ENCODE measurements at regions not wholly inside any gene's neighbourhood (a gene's known extent, or its start where the extent isn't known, plus 50 kb on each side); places are given as distances from the start of the nearest gene placed in this dataset.

GRCh38 chr1:101122452-101123166 is 97.0 kb upstream of the DPH5 start:
- TF ChIP-seq POLR2A (IDR thresholded peaks at IDR 0.05; ENCODE audit: low read depth) (no peak), POLR2AphosphoS5 (IDR thresholded peaks at IDR 0.05) (no peak), EP300 (IDR thresholded peaks at IDR 0.05) (no peak)
- TF ChIP-seq, protein P1, sequence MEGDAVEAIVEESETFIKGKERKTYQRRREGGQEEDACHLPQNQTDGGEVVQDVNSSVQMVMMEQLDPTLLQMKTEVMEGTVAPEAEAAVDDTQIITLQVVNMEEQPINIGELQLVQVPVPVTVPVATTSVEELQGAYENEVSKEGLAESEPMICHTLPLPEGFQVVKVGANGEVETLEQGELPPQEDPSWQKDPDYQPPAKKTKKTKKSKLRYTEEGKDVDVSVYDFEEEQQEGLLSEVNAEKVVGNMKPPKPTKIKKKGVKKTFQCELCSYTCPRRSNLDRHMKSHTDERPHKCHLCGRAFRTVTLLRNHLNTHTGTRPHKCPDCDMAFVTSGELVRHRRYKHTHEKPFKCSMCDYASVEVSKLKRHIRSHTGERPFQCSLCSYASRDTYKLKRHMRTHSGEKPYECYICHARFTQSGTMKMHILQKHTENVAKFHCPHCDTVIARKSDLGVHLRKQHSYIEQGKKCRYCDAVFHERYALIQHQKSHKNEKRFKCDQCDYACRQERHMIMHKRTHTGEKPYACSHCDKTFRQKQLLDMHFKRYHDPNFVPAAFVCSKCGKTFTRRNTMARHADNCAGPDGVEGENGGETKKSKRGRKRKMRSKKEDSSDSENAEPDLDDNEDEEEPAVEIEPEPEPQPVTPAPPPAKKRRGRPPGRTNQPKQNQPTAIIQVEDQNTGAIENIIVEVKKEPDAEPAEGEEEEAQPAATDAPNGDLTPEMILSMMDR (IDR thresholded peaks at IDR 0.05), result no peak
- Histone ChIP-seq H3K36me3 (no peaks in the 10 kb centered on the region), H3K27ac (replicated peaks in 1 of 4) (no peak overlapping the region), H3K4me3 (no peak overlapping the region), H3K27me3 (no peaks in the 10 kb centered on the region), H3K4me1 (no peaks in the 10 kb centered on the region), H3K9me3 (no peaks in the 10 kb centered on the region)
- intact Hi-C loops (cut with DNase I), result no loop called here
- DNase-seq (ENCODE audit: extremely low spot score), result no peak
- WGBS, result 81% methylated on average over 8 of the region's 8 CpGs

DNA sequence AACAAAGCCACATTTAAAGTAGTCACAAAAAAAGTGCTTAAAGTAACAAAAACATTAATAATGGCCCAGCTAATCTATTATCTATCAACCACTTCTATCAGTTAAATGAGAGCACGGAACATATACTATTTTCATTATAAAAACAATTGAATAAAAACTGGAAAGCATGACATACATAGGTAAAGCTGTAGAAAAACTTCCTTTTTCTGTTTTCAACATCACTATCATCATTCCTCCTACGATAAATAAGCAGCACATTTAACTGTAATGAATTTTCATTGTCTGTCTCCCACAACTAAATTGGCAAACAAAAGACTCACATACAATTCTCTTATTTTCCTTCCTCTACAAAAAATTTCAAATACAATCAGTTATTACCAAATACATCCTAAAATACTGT is 96.4 kb upstream of the DPH5 start:
- TF ChIP-seq POLR2AphosphoS5 (IDR thresholded peaks at IDR 0.05), result no peak
- Histone ChIP-seq H3K27ac (replicated peaks in 1 of 4) (no peak overlapping the region), H3K27me3 (no peaks in the 10 kb centered on the region), H3K9me3 (no peaks in the 10 kb centered on the region), H3K36me3 (no peaks in the 10 kb centered on the region), H3K4me1 (no peaks in the 10 kb centered on the region), H3K4me3 (no peak overlapping the region)
- WGBS, result 75% methylated on average over 2 of the region's 2 CpGs
- no peak for DNase-seq (ENCODE audit: extremely low spot score)
- intact Hi-C loops (cut with DNase I), result no loop called here

GRCh38 chr1:101121504-101121903 is 95.9 kb upstream of the DPH5 start:
- TF ChIP-seq, protein P1 (IDR thresholded peaks at IDR 0.05), result no peak
- TF ChIP-seq POLR2AphosphoS5 (IDR thresholded peaks at IDR 0.05) (no peak), EP300 (IDR thresholded peaks at IDR 0.05) (no peak), POLR2A (IDR thresholded peaks at IDR 0.05; ENCODE audit: low read depth) (no peak)
- Histone ChIP-seq H3K4me3 (no peak overlapping the region), H3K4me1 (no peaks in the 10 kb centered on the region), H3K9me3 (no peaks in the 10 kb centered on the region), H3K27ac (replicated peaks in 1 of 4) (no peak overlapping the region), H3K36me3 (no peaks in the 10 kb centered on the region), H3K27me3 (no peaks in the 10 kb centered on the region)
- DNase-seq (ENCODE audit: extremely low spot score), result no peak
- intact Hi-C loops (cut with DNase I), result no loop called here
- 86% methylated on average over 1 of the region's 1 CpG for WGBS

DNA sequence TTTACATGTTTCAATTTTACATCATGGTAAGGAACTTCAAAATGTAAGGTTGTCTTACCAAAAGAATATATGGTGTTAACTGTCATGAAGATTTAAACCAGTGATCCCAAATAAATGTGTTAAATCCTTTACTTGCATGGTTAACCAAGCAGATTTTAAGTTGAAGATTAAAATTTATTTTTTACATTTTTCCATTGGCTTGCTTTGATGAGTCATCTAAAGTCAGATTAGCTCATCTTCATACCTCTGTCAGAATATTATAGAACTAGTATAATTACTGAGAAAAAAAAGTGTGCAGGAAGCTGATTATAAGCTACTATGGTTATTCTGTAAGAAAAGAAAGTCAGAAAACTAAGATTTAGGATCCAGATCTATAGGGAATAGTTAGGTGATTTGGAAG is 95.3 kb upstream of the DPH5 start:
- no peaks in the 10 kb centered on the region for H3K27me3 ChIP-seq
- intact Hi-C loops (cut with DNase I), result no loop called here

GRCh38 chr1:101119289-101119688 is 93.7 kb upstream of the DPH5 start:
- H3K27ac ChIP-seq (replicated peaks in 1 of 4), result no peak overlapping the region
- WGBS, result 92% methylated on average over 4 of the region's 4 CpGs
- no peaks in the 10 kb centered on the region for H3K27me3 ChIP-seq
- intact Hi-C loops (cut with DNase I), result no loop called here
- H3K4me3 ChIP-seq, result no peak overlapping the region
- H3K9me3 ChIP-seq, result no peaks in the 10 kb centered on the region
- no peak for DNase-seq (ENCODE audit: extremely low spot score)
- H3K36me3 ChIP-seq, result no peaks in the 10 kb centered on the region
- TF ChIP-seq POLR2A (IDR thresholded peaks at IDR 0.05; ENCODE audit: low read depth), result no peak
- no peak for TF ChIP-seq POLR2AphosphoS5 (IDR thresholded peaks at IDR 0.05)
- TF ChIP-seq EP300 (IDR thresholded peaks at IDR 0.05), result no peak
- TF ChIP-seq, protein P1 (IDR thresholded peaks at IDR 0.05), result no peak
- no peaks in the 10 kb centered on the region for H3K4me1 ChIP-seq

More for the DNA sequence above, 95.3 kb upstream of the DPH5 start:
- no peaks in the 10 kb centered on the region for H3K36me3 ChIP-seq
- no peak overlapping the region for H3K27ac ChIP-seq (replicated peaks in 1 of 4)
- no peaks in the 10 kb centered on the region for H3K9me3 ChIP-seq
- no peaks in the 10 kb centered on the region for H3K4me1 ChIP-seq
- TF ChIP-seq POLR2AphosphoS5 (IDR thresholded peaks at IDR 0.05) (no peak), EP300 (IDR thresholded peaks at IDR 0.05) (no peak), POLR2A (IDR thresholded peaks at IDR 0.05; ENCODE audit: low read depth) (no peak)
- TF ChIP-seq, protein P1 (IDR thresholded peaks at IDR 0.05), result no peak
- no peak for DNase-seq (ENCODE audit: extremely low spot score)
- no peak overlapping the region for H3K4me3 ChIP-seq

Data from esophagus muscularis mucosa (tissue), 4 donors.